Panc1 (cell line): ENCODE measurements at regions not wholly inside any gene's neighbourhood (a gene's known extent, or its start where the extent isn't known, plus 50 kb on each side); places are given as distances from the start of the nearest gene placed in this dataset.

Experiments used
- ATAC-seq: fragments of 200-7000 bp; cut with Tn5 transposase; 2 replicates; pipeline ENCODE4 v1.9.1; 2020; ENCODE audit warnings: mild to moderate bottlenecking, moderate library complexity
- BruUV-seq: library from RNA; stranded (reverse); fragments of 400-500 nt; replicated peaks from 2 replicates; lab custom pipeline; 2021; lab: Mats Ljungman, UMichigan
- CTCF ChIA-PET: fragments of 300-600 bp; sonication (Branson Sonifier 250); formaldehyde crosslinking; loops from one replicate; lab custom pipeline; 2022; ENCODE audit warnings: antibody characterized with exemption; lab: Charles Lee
- POLR2A ChIA-PET: fragments of 300-600 bp; sonication (Branson Sonifier 250); formaldehyde crosslinking; loops from one replicate; lab custom pipeline; 2022; ENCODE audit warnings: antibody characterized with exemption; lab: Charles Lee
- DNase-seq: peaks from one replicate; pipeline ENCODE4 v3.0.0-alpha.2; 2010; ENCODE audit warnings: low read depth, low spot score
- H3K27ac ChIP-seq: 2 replicates; pipeline ENCODE4 v1.5.1; 2011; ENCODE audit warnings: mild to moderate bottlenecking, low read length, inconsistent platforms
- H3K27me3 ChIP-seq: fragments of 200-500 bp; sonication (Bioruptor generic); 2 replicates; pipeline ENCODE4 v1.6.0; 2014; ENCODE audit warnings: low read length, inconsistent platforms; ENCODE audit not compliant: control insufficient read depth, insufficient read depth
- H3K36me3 ChIP-seq: fragments of 200-500 bp; sonication (Bioruptor generic); 2 replicates; pipeline ENCODE4 v1.5.1; 2014; ENCODE audit warnings: inconsistent platforms, mild to moderate bottlenecking, low read length, moderate library complexity; ENCODE audit not compliant: control insufficient read depth, insufficient read depth
- H3K4me1 ChIP-seq: 2 replicates; pipeline ENCODE4 v1.5.1; 2011; ENCODE audit warnings: inconsistent platforms, mild to moderate bottlenecking, low read length, moderate library complexity; ENCODE audit not compliant: control insufficient read depth, insufficient read depth
- H3K4me3 ChIP-seq, 2 experiments: 2 replicates each; pipeline ENCODE4 v1.5.1; 2011 to 2012; ENCODE audit warnings: low read depth in 2 of 2, low read length in 2 of 2, mild to moderate bottlenecking in 2 of 2, inconsistent platforms in 1 of 2, moderate library complexity in 1 of 2
- H3K9me3 ChIP-seq: fragments of 200-500 bp; sonication (Bioruptor generic); 2 replicates; pipeline ENCODE4 v1.5.1; 2014; ENCODE audit warnings: low read depth, mild to moderate bottlenecking, inconsistent platforms, low read length, moderate library complexity; ENCODE audit not compliant: control insufficient read depth, insufficient read depth
- CTCF ChIP-seq: fragments of 450-650 bp; IDR thresholded peaks from 2 replicates; pipeline ENCODE4 v1.5.1; 2017; ENCODE audit warnings: mild to moderate bottlenecking
- POLR2AphosphoS5 ChIP-seq: IDR thresholded peaks from 2 replicates; pipeline ENCODE4 v1.6.1; 2012; ENCODE audit warnings: mild to moderate bottlenecking, low read depth, low read length, moderate library complexity
- SIN3A ChIP-seq: IDR thresholded peaks from 2 replicates; pipeline ENCODE4 v1.6.1; 2012; ENCODE audit warnings: low read depth, mild to moderate bottlenecking, low read length, moderate library complexity, borderline replicate concordance; ENCODE audit not compliant: insufficient read depth
- TCF7L2 ChIP-seq: IDR thresholded peaks from 2 replicates; pipeline ENCODE4 v1.6.1; 2011; ENCODE audit warnings: mild to moderate bottlenecking, low read depth, low read length, inconsistent platforms
- in situ Hi-C: cut with HindIII; loops from 2 replicates; pipeline ENCODE4 v1.10.0; 2016; ENCODE audit warnings: low sequenced_read_pairs, low pct_unique_long_range_greater_than_20kb
- intact Hi-C: fragments of 100-400 bp; cut with micrococcal nuclease; formaldehyde crosslinking; loops from one replicate; pipeline ENCODE4 v1.10.0; 2022; ENCODE audit not compliant: unreplicated experiment
- TF ChIP-seq, protein P1 (sequence below), 2 experiments: IDR thresholded peaks; 2 replicates each; pipeline ENCODE4 v1.6.1; 2011 to 2012; ENCODE audit warnings: low read depth in 2 of 2, control low read depth in 1 of 2, low read length in 1 of 2, mild to moderate bottlenecking in 1 of 2, moderate library complexity in 1 of 2; ENCODE audit not compliant: insufficient read depth in 1 of 2

GRCh38 chr3:31378231-31378630 is 154.5 kb upstream of the STT3B start:
- Histone ChIP-seq H3K9me3 (no peaks in the 10 kb centered on the region), H3K27ac (no peak overlapping the region), H3K4me3 (no peak overlapping the region), H3K4me1 (no peaks in the 10 kb centered on the region), H3K27me3 (no peaks in the 10 kb centered on the region), H3K36me3 (no peaks in the 10 kb centered on the region)
- ATAC-seq (no peak), DNase-seq (no peak)
- in situ Hi-C loops (no loop called here), intact Hi-C loops (no loop called here)
- no TSS peak for BruUV-seq
- ChIA-PET POLR2A (no interaction called here), CTCF (no interaction called here)
- TF ChIP-seq TCF7L2 = no peak
- TF ChIP-seq CTCF = no peak
- no peak for TF ChIP-seq POLR2AphosphoS5
- TF ChIP-seq SIN3A = no peak
- TF ChIP-seq, protein P1, sequence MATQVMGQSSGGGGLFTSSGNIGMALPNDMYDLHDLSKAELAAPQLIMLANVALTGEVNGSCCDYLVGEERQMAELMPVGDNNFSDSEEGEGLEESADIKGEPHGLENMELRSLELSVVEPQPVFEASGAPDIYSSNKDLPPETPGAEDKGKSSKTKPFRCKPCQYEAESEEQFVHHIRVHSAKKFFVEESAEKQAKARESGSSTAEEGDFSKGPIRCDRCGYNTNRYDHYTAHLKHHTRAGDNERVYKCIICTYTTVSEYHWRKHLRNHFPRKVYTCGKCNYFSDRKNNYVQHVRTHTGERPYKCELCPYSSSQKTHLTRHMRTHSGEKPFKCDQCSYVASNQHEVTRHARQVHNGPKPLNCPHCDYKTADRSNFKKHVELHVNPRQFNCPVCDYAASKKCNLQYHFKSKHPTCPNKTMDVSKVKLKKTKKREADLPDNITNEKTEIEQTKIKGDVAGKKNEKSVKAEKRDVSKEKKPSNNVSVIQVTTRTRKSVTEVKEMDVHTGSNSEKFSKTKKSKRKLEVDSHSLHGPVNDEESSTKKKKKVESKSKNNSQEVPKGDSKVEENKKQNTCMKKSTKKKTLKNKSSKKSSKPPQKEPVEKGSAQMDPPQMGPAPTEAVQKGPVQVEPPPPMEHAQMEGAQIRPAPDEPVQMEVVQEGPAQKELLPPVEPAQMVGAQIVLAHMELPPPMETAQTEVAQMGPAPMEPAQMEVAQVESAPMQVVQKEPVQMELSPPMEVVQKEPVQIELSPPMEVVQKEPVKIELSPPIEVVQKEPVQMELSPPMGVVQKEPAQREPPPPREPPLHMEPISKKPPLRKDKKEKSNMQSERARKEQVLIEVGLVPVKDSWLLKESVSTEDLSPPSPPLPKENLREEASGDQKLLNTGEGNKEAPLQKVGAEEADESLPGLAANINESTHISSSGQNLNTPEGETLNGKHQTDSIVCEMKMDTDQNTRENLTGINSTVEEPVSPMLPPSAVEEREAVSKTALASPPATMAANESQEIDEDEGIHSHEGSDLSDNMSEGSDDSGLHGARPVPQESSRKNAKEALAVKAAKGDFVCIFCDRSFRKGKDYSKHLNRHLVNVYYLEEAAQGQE (IDR thresholded peaks at IDR 0.05; ENCODE audit: insufficient read depth in 1 of 2, low read depth in 2 of 2, low read length in 1 of 2) = no peak

GRCh38 chr3:31379598-31379997 is 153.1 kb upstream of the STT3B start:
- BruUV-seq = no TSS peak
- TF ChIP-seq, protein P1 (IDR thresholded peaks at IDR 0.05; ENCODE audit: insufficient read depth in 1 of 2, low read depth in 2 of 2, low read length in 1 of 2) = no peak
- TF ChIP-seq CTCF = no peak
- Histone ChIP-seq H3K27ac (no peak overlapping the region), H3K27me3 (no peaks in the 10 kb centered on the region), H3K9me3 (no peaks in the 10 kb centered on the region), H3K4me3 (no peak overlapping the region), H3K4me1 (no peaks in the 10 kb centered on the region), H3K36me3 (no peaks in the 10 kb centered on the region)
- CTCF ChIA-PET = no interaction called here
- POLR2A ChIA-PET = no interaction called here
- in situ Hi-C loops = no loop called here
- ATAC-seq (no peak), DNase-seq (no peak)
- intact Hi-C loops = no loop called here
